Small intestine (tissue), 7 donors: ENCODE measurements at regions not wholly inside any gene's neighbourhood (a gene's known extent, or its start where the extent isn't known, plus 50 kb on each side); places are given as distances from the start of the nearest gene placed in this dataset.

Source experiments
- DNase-seq, 2 donors: peaks; one replicate each; pipeline versions ENCODE4 v3.0.0 to v3.0.0-alpha.2; 2013
- FAIRE-seq: peaks from 2 replicates; lab custom pipeline; 2012; peaks lifted over from hg19 to GRCh38; lab: Jason Lieb, UNC
- H3K27ac ChIP-seq, 3 donors: one replicate each; pipeline ENCODE4 v1.5.1; 2013; ENCODE audit warnings: low read length in 2 of 3, mild to moderate bottlenecking in 2 of 3, control low read depth in 1 of 3, inconsistent platforms in 1 of 3, low read depth in 1 of 3, moderate library complexity in 1 of 3
- H3K27me3 ChIP-seq, 3 donors: one replicate each; pipeline ENCODE4 v1.6.1; 2013; ENCODE audit warnings: low read length in 3 of 3, inconsistent platforms in 1 of 3; ENCODE audit not compliant: control insufficient read depth in 3 of 3, insufficient read depth in 3 of 3
- H3K36me3 ChIP-seq, 3 donors: one replicate each; pipeline ENCODE4 v1.6.1; 2013; ENCODE audit warnings: low read length in 3 of 3, inconsistent platforms in 1 of 3, low read depth in 1 of 3, mild to moderate bottlenecking in 1 of 3, moderate library complexity in 1 of 3; ENCODE audit not compliant: control insufficient read depth in 3 of 3, insufficient read depth in 2 of 3
- H3K4me1 ChIP-seq, 3 donors: one replicate each; pipeline ENCODE4 v1.6.1; 2013; ENCODE audit warnings: low read length in 2 of 3, inconsistent platforms in 1 of 3, low read depth in 1 of 3, mild to moderate bottlenecking in 1 of 3, moderate library complexity in 1 of 3; ENCODE audit not compliant: control insufficient read depth in 3 of 3, insufficient read depth in 2 of 3
- H3K4me3 ChIP-seq, 3 donors: one replicate each; pipeline ENCODE4 v1.5.1; 2013; ENCODE audit warnings: low read length in 3 of 3, control low read depth in 1 of 3, inconsistent platforms in 1 of 3, low read depth in 1 of 3, mild to moderate bottlenecking in 1 of 3, moderate library complexity in 1 of 3
- H3K9me3 ChIP-seq, 2 donors: one replicate each; pipeline ENCODE4 v1.6.1; 2013; ENCODE audit warnings: low read depth in 1 of 2, low read length in 1 of 2; ENCODE audit not compliant: control insufficient read depth in 2 of 2, insufficient read depth in 1 of 2
- WGBS, 3 donors: extraction: QIAGEN DNeasy Blood & Tissue Kit; methylation state at CpG; one replicate each; pipeline ENCODE4 v1.1.7; 2013; 5-methylcytosine and 5-hydroxymethylcytosine counted together
- donor health status: healthy with polysubstance abuse.
- donor health status: control.
- donor health status: control.
- donor health status: Bipolar disorder and iron deficiency.
- donor health status: healthy.

DNA sequence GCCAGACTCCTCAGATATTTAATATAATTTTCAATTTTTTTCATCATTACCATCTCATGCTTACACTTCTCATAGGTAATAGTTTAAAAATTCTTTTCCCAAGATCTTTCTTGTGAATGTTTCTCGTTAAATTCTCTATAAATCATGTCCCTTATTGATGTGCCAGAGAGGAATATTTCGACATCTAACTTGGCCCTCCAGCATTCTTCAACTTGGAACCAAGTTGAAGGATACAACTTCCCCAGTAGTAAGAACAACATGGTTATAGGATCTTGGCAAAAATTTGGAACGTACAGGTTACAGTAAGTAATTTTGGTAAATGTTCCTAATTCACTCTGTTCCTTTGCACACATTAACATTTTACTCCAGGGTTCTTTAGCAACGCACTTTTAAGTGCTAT, 731.8 kb downstream of the CDH11 start:
- Histone ChIP-seq H3K4me1 (no peaks in the 10 kb centered on the region), H3K27me3 (no peaks in the 10 kb centered on the region), H3K36me3 (no peaks in the 10 kb centered on the region), H3K27ac (no peak overlapping the region), H3K9me3 (no peaks in the 10 kb centered on the region), H3K4me3 (no peak overlapping the region)
- FAIRE-seq (no peak), DNase-seq (no peak)
- WGBS, 3 donors, result 73 to 82% (median 80%) methylated on average over 4 of the region's 4 CpGs

- no peak overlapping the region for H3K27ac ChIP-seq
- H3K4me3 ChIP-seq, result no peak overlapping the region
- peaks cover 0 to 12% of the 10 kb centered on the region in 2 donors for H3K9me3 ChIP-seq
- H3K4me1 ChIP-seq, result no peaks in the 10 kb centered on the region
- H3K36me3 ChIP-seq, result no peaks in the 10 kb centered on the region
- no peak for DNase-seq
- no peak for FAIRE-seq
- WGBS, 3 donors, result 70 to 75% (median 73%) methylated on average over 4 of the region's 4 CpGs
- H3K27me3 ChIP-seq, result no peaks in the 10 kb centered on the region
These were observed 737.2 kb downstream of the CDH11 start for GRCh38 chr16:64384636-64385035.

DNA sequence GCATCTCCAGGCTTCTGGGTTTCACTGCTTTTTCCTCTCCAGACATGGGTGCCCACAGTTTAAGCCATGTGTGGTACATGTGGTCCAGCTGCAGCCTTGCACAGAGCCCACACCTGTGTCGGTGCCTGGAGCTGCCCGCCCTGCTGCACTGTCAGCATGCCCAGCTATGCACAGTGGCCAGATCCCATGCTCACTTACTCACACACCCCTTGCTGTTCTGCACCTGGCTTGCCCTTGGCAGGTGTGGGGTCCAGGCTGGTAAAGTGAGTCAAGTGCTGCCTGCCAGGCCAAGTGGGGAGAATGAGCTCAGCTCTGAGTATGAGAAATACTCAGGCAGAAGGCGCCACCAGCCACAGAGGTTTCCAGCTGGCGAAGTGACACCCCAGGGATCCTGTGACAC, 739.9 kb downstream of the CDH11 start:
- no peak for FAIRE-seq
- Histone ChIP-seq H3K36me3 (no peaks in the 10 kb centered on the region), H3K9me3 (peaks cover 0 to 12% of the 10 kb centered on the region in 2 donors), H3K27ac (no peak overlapping the region), H3K4me3 (no peak overlapping the region), H3K4me1 (no peaks in the 10 kb centered on the region), H3K27me3 (no peaks in the 10 kb centered on the region)
- no peak for DNase-seq
- 89 to 96% (median 89%) methylated on average over 4 of the region's 4 CpGs for WGBS, 3 donors

DNA sequence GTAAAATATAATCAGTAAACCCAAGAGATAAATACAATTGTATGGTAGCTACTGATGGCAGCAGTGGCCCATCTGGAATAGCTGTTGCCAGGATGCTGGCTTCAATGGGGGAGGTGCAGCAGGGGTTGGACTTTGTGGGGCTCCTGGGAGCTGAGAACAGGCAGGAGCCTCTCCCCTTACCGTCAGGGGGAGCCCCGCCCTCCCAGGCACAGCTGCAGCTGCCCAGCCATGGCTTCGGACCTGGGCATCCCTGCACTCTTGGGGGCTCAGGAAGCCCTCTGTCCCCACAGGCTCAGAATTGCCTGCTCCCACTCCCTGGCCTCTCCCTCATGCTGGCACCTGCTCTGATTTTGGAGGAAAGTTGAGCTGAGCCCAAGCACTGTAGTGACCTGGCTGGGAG, 741.1 kb downstream of the CDH11 start:
- Histone ChIP-seq H3K4me3 (no peak overlapping the region), H3K27me3 (no peaks in the 10 kb centered on the region), H3K4me1 (no peaks in the 10 kb centered on the region), H3K36me3 (no peaks in the 10 kb centered on the region), H3K9me3 (peaks cover 0 to 12% of the 10 kb centered on the region in 2 donors), H3K27ac (no peak overlapping the region)
- WGBS, 3 donors, result 65 to 76% (median 67%) methylated on average over 3 of the region's 3 CpGs
- DNase-seq, result no peak
- FAIRE-seq, result no peak

DNA sequence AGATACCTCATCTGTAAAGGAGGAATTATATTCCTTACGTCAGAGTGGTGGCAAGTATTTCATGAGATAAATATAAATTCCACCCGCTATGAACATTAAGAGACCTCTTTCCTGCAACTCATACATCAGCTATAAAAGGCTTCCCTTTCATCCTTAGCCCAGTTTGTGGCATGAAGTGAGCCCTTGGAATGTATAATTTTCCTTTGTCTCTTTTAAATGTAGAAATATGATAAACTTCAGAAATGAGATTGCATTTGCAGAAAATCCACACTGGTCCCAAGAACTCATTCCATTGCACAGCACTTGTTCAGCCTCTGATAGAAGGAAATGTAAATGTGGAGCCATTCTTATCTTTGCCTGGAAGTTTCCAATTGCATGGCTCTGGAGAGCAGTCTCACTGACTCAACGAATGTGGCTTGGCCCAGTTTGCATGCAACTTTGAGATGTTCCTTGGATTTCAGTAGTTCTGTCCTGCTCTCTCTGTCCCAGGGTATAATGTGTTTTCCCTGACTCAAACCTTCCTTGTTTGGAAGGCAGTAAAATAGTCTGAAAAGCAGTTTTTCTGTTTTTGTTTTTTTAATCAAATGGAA, 746.4 kb downstream of the CDH11 start:
- no peak for DNase-seq
- FAIRE-seq, result no peak
- no peaks in the 10 kb centered on the region for H3K4me1 ChIP-seq
- H3K27me3 ChIP-seq, result no peaks in the 10 kb centered on the region
- no peak overlapping the region for H3K27ac ChIP-seq
- H3K36me3 ChIP-seq, result no peaks in the 10 kb centered on the region
- H3K9me3 ChIP-seq, result no peaks in the 10 kb centered on the region
- H3K4me3 ChIP-seq, result no peak overlapping the region
- WGBS, 3 donors, result 59 to 75% (median 71%) methylated on average over 3 of the region's 3 CpGs

- Histone ChIP-seq H3K27ac (no peak overlapping the region), H3K36me3 (no peaks in the 10 kb centered on the region), H3K4me3 (no peak overlapping the region), H3K9me3 (no peaks in the 10 kb centered on the region), H3K4me1 (no peaks in the 10 kb centered on the region), H3K27me3 (no peaks in the 10 kb centered on the region)
- no peak for FAIRE-seq
- 62 to 71% (median 71%) methylated on average over 1 of the region's 1 CpG for WGBS, 3 donors
- no peak for DNase-seq
These were observed 751.8 kb downstream of the CDH11 start for GRCh38 chr16:64370112-64370511.

DNA sequence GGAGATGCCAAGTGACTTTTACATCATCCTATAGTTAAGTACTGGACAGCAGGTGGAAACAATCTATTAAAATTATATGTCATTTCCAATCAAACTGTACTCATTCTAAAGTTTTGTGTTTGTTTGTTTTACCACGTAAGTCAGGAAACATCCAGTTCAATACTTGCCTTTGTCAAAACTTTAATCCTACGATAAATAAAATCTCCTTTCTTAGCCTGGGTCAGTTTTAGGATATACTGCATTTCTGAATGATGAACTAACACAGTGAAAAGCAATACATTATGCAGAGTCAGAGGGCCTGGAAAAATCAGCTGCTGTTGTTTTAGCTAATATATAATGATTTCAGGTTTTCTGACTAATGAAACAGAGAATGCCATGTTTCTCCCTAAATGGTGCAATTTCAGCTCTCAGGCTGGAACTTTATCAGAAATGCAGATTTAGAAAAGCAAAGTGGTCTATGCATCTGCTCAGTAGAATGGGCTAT, 756.4 kb downstream of the CDH11 start:
- Histone ChIP-seq H3K4me1 (no peaks in the 10 kb centered on the region), H3K36me3 (no peaks in the 10 kb centered on the region), H3K27me3 (no peaks in the 10 kb centered on the region), H3K27ac (no peak overlapping the region), H3K4me3 (no peak overlapping the region), H3K9me3 (no peaks in the 10 kb centered on the region)
- DNase-seq, result no peak
- WGBS, 3 donors, result 37 to 60% (median 59%) methylated on average over 2 of the region's 2 CpGs
- no peak for FAIRE-seq

- no peaks in the 10 kb centered on the region for H3K27me3 ChIP-seq
- no peak overlapping the region for H3K27ac ChIP-seq
- H3K36me3 ChIP-seq, result no peaks in the 10 kb centered on the region
- H3K9me3 ChIP-seq, result no peaks in the 10 kb centered on the region
- H3K4me3 ChIP-seq, result no peak overlapping the region
- H3K4me1 ChIP-seq, result no peaks in the 10 kb centered on the region
- no peak for DNase-seq
- FAIRE-seq, result no peak
These were observed 757.0 kb downstream of the CDH11 start for GRCh38 chr16:64364894-64365293.

GRCh38 chr16:64364416-64364815, 757.4 kb downstream of the CDH11 start:
- no peaks in the 10 kb centered on the region for H3K4me1 ChIP-seq
- 93 to 98% (median 95%) methylated on average over 1 of the region's 1 CpG for WGBS, 3 donors
- no peak overlapping the region for H3K27ac ChIP-seq
- H3K9me3 ChIP-seq, result no peaks in the 10 kb centered on the region
- no peaks in the 10 kb centered on the region for H3K27me3 ChIP-seq
- FAIRE-seq (no peak), DNase-seq (no peak)
- H3K36me3 ChIP-seq, result no peaks in the 10 kb centered on the region
- no peak overlapping the region for H3K4me3 ChIP-seq
